NCI-H748 treated with DMSO at 0.1 percent for 48 hours (cell line): ENCODE measurements at regions not wholly inside any gene's neighbourhood (a gene's known extent, or its start where the extent isn't known, plus 50 kb on each side); places are given as distances from the start of the nearest gene placed in this dataset.
"Not testable (repeated sequence)": the region's sequence is repeated elsewhere in the genome, so short reads cannot be mapped to it uniquely, and the experiment has no call there.

Experiments used
- DNase-seq: peaks from one replicate; lab custom pipeline; 2025; lab: John Stamatoyannopoulos, UW

GRCh38 chr5:119694284-119694683, 64.9 kb downstream of the FAM170A start:
- no peak for DNase-seq

DNA sequence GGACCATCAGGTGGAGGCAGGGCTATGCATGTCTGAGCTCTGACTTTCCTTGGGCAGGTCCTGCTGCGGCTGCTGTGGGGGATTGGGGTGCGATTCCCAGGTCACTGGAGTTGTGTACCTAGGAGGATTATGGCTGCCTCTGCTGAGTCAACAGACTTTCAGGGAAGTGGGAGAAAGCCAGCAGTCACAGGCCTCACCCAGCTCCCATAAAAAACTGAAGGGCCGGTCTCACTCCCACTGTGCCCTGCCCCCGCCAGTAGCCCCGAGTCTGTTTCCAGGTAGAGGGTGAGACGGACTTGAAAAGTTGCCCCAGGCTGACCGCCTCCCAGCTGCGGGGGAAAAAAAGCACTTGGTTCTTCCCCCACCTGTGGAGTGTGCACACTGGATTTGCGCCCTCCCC, 76.7 kb downstream of the FAM170A start:
- DNase-seq, result no peak

DNA sequence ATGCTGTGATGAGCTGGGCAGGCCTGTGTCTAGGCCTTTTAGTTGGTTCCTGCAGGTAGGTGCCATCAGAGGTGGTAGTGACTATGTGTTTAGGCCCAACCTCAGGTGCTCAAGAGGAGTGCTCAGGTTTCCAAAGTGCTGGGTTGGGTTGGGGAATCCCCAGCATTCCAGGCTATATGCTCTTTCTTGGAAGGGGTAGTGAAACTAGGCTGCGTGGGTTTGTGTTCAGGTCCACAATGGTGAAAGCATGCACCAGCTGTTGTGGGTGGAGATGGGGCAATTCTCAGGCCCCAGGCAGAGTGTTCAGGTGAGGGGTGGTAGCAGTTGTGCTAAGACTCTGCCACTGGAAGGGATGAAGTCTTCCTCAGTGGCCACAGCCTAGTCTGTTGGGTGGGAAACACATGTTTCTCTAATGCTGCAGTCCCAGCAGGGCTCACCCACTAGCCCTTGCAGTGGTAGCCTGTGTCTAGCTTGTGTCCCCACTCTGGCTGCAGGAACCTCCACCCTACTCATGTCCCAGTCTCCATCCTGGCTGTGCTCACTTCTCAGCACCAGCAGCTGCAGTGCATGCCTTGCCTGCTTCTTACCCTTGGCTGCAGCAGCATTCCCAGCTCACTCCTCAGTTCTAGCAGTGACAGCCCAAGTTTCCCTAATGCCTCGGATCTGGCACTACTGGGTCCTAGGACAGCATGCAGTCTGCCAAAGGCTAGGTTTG, 78.9 kb downstream of the FAM170A start:
- no peak for DNase-seq

DNA sequence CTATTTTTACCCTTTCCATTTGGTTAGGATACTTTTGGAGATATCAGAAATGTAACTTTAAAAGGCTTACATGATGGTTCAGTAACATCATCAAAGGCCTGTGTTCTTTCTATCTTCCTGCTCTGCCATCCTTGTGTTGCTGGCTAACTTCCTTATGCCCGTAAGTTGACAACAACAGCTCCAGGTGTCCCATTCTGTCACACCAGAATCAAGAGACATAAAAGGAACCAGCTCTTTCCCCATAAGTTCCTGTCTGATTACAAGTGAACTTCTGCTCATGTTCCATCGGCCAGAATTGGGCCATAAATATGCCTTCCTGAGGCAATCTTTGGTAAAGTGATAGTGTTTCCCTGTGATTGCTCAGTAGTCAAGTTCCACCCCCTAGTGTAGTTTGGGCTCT, 92.4 kb downstream of the FAM170A start:
- DNase-seq, result no peak

DNA sequence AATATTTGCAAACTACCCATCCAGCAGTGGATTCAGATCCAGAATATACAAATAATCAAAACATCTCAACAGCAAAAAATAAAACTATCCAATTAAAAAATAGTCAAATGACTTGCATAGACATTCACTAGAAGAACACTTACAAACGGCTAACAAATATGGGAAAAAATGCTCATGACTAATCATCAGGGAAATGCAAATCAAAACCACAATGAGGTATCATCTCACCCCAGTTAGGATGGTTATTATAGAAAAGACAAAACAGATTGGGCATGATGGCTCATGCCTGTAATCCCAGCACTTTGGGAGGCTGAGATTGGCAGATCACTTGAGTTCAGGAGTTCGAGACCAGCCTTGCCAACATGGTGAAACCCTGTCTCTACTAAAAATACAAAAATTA, 95.9 kb downstream of the FAM170A start:
- not testable (repeated sequence) for DNase-seq

DNA sequence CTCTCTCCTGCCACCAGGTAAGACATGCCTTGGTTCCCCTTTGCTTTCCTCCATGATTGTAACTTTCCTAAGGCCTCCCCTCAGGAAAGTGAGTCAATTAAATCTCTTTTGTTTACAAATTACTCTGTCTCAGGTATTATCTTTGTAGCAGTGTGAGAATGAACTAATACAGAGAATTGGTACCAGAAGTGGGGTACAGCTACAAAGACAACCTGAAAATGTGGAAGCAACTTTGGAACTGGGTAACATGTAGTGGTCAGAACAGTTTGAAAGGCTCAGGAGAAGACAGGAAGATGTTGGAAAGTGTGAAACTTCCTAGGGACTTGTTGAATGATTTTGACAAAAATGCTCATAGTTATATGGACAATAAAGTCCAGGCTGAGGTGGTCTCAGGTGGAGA, 97.2 kb downstream of the FAM170A start:
- no peak for DNase-seq

DNA sequence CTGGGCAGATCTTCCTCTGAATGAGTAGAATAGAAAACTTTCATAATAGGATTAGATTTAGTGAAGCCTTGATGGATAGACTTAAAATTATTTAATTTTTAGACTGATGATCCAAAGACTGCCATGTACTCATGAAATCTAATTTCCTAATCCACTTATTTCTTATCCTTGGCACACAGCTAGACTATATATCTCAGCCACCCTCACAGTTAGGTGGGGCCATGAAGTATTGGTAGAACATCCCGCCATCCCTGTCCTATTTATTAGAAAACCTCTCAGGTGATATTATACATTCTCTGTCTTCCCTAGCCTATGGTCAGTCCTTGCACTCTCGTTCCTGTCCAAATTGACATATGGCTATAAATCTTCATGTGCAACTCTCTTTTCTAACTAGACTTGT, 110.9 kb downstream of the FAM170A start:
- no peak for DNase-seq

- DNase-seq, result no peak
Measured at GRCh38 chr5:119741691-119742090, 112.3 kb downstream of the FAM170A start.

- no peak for DNase-seq
Measured at GRCh38 chr5:119742311-119742710, 113.0 kb downstream of the FAM170A start.

DNA sequence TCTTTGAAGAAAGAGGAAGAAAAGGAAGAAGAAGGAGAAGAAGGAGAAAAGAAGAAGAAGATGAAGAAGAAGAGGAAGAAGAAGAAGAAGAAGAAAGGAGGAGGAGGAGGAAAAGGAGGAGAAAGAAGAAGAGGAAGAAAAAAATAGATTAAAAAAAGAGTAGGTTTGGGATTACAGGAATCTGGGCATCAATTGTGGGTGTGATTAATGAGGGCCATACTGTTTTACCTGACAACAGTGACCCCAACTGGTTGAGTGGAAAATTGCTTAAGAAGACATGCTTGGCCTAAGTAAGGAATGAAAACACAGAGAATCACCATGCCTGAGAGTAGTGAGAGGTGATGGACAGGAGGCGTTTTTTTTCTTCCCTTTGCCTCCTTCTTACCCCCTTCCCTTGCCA, 114.6 kb downstream of the FAM170A start:
- peak; percentile 50 for DNase-seq

- no peak for DNase-seq
Measured at GRCh38 chr5:119745976-119746375, 116.6 kb downstream of the FAM170A start.

GRCh38 chr5:119746984-119747383, 117.6 kb downstream of the FAM170A start:
- no peak for DNase-seq

DNA sequence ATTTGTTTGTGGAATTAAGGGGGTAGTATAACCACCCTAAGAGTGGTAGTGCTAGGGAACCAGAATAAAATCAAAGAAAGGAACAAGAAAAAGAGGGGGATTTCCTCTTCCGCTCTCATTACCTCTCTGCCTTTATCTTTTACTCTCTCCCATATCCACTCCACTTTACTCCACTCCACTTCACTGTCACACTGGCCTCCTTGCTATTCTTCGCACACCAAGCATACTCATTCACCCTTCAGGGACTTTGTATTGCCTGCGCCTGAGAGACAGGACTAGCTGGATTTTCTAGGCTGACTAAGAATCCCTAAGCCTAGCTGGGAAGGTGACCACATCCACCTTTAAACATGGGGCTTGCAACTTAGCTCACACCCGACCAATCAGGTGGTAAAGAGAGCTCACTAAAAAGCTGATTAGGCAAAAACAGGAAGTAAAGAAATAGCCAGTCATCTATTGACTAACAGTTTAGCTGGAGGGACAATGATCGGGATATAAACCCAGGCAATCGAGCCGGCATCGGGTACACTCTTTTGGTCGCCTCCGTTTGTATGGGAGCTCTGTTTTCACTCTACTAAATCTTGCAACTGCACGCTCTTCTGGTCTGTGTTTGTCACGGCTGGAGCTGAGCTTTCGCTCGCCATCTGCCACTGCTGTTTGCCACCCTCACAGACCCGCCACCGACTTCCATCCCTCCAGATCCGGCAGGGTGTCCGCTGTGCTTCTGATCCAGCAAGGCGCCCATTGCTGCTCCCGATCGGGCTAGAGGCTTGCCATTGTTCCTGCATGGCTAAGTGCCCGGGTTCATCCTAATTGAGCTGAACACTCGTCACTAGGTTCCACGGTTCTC, 121.8 kb downstream of the FAM170A start:
- DNase-seq, result peak; percentile 44

DNA sequence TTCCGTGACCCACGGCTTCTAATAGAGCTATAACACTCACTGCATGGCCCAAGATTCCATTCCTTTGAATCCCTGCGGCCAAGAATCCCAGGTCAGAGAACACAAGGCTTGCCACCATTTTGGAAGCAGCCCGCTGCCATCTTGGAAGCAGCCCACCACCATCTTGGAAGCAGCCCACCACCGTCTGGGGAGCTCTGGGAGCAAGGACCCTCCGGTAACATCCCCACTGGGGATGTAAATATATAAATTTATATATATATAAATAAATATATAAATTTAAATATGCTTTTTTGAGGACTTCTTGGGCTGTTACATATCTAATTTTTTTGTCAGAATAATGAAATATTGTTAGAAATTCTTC, 122.4 kb downstream of the FAM170A start:
- DNase-seq, result no peak

- no peak for DNase-seq
Measured at GRCh38 chr5:119752921-119753886, 123.8 kb downstream of the FAM170A start.

- not testable (repeated sequence) for DNase-seq
Measured at GRCh38 chr5:119754825-119755224, 125.5 kb downstream of the FAM170A start.

DNA sequence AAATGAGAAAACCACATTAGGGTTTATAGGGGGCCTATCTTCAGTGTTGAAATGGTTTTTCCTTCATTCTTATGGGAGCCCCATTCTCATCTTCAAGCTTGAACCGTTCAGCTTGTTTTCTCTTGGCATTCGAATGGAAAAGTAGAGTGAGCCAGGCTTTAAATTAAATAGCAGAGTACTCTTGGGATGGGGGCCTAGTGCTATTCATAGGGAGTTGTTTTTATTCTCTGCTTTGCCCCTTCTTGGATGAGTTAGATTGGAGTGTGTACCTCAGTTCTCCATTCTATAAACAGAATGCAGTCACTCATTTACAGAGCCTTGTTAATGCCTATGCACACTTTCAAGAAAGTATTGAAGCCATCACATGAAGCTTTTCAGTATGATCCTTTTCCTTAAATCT, 127.9 kb downstream of the FAM170A start:
- no peak for DNase-seq

DNA sequence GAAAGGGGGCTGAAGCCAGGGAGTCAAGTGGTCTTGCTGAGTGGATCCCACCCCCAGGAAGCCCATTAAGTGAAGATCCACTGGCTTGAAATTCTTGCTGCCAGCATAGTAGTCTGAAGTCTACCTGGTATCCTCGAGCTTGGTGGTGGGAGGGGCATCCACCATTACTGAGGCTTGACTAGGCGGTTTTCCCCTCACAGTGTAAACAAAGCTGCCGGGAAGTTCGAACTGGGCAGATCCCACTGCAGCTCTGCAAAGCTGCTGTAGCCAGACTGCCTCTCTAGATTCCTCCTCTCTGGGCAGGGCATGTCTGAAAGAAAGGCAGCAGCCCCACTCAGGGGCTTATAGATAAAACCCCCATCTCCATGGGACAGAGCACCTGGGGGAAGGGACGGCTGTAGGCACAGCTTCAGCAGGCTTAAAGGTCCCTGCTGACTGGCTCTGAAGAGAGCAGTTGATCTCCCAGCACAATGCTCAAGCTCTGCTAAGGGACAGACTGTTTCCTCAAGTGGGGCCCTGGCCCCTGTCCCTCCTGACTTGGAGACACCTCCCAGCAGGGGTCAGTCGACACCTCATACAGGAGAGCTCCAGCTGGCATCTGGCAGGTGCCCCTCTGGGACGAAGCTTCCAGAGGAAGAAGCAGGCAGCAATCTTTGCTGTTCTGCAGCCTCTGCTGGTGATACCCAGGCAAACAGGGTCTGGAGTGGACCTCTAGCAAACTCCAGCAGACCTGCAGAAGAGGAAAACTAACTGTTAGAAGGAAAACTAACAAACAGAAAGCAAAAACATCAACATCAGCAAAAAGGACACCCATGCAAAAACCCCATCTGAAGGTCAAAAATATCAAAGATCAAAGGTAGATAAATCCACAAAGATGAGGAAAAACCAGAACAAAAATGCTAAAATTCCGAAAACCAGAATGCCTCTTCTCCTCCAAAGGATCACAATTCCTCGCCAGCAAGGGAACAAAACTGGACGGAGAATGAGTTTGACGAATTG, 140.6 kb downstream of the FAM170A start:
- not testable (repeated sequence) for DNase-seq

DNA sequence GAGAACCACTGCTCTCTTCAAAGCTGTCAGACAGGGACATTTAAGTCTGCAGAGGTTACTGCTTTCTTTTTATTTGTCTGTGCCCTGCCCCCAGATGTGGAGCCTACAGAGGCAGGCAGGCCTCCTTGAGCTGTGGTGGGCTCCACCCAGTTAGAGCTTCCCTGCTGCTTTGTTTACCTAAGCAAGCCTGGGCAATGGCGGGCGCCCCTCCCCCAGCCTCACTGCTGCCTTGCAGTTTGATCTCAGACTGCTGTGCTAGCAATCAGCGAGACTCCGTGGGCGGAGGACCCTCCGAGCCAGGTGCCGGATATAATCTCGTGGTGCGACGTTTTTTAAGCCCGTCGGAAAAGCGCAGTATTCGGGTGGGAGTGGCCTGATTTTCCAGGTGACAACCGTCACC, 150.8 kb downstream of the FAM170A start:
- not testable (repeated sequence) for DNase-seq

- DNase-seq, result no peak
Measured at GRCh38 chr5:119785057-119785456, 155.7 kb downstream of the FAM170A start.
